GM12872 (cell line): ENCODE measurements at regions not wholly inside any gene's neighbourhood (a gene's known extent, or its start where the extent isn't known, plus 50 kb on each side); places are given as distances from the start of the nearest gene placed in this dataset.

Experiments
- CTCF ChIP-seq: IDR thresholded peaks from 3 replicates; pipeline ENCODE4 v1.5.1; 2011; ENCODE audit warnings: low read depth, mild to moderate bottlenecking, low read length, moderate library complexity; ENCODE audit not compliant: insufficient read depth

- no peak for TF ChIP-seq CTCF
Observed at GRCh38 chr3:158882445-158882844, 80.6 kb downstream of the MFSD1 start.

GRCh38 chr3:158896729-158897128 is 94.9 kb downstream of the MFSD1 start:
- no peak for TF ChIP-seq CTCF

GRCh38 chr3:158906749-158907148 is 104.9 kb downstream of the MFSD1 start:
- no peak for TF ChIP-seq CTCF

- no peak for TF ChIP-seq CTCF
Observed at GRCh38 chr3:158908187-158908734, 106.4 kb downstream of the MFSD1 start.

- TF ChIP-seq CTCF = no peak
Observed at GRCh38 chr3:158909870-158910269, 108.0 kb downstream of the MFSD1 start.

GRCh38 chr3:158911586-158911985 is 109.7 kb downstream of the MFSD1 start:
- no peak for TF ChIP-seq CTCF

- TF ChIP-seq CTCF = no peak
Observed at GRCh38 chr3:158912188-158912587, 110.3 kb downstream of the MFSD1 start.
